D721Med (cell line): ENCODE measurements at regions not wholly inside any gene's neighbourhood (a gene's known extent, or its start where the extent isn't known, plus 50 kb on each side); places are given as distances from the start of the nearest gene placed in this dataset.

ENCODE experiments used
- DNase-seq: peaks from one replicate; pipeline ENCODE4 v3.0.0; 2011; ENCODE audit warnings: low spot score; ENCODE audit not compliant: insufficient read length
- FAIRE-seq: peaks from 2 replicates; lab custom pipeline; 2011; peaks lifted over from hg19 to GRCh38; lab: Jason Lieb, UNC
- TF ChIP-seq, protein P1 (sequence below): IDR thresholded peaks from 2 replicates; pipeline ENCODE4 v1.5.1; 2012; ENCODE audit warnings: mild to moderate bottlenecking, control low read depth; ENCODE audit not compliant: insufficient read depth; ENCODE audit errors: missing control alignments

GRCh38 chr3:13197795-13198194, 124.6 kb upstream of the IQSEC1 start:
- no peak for FAIRE-seq
- TF ChIP-seq, protein P1, sequence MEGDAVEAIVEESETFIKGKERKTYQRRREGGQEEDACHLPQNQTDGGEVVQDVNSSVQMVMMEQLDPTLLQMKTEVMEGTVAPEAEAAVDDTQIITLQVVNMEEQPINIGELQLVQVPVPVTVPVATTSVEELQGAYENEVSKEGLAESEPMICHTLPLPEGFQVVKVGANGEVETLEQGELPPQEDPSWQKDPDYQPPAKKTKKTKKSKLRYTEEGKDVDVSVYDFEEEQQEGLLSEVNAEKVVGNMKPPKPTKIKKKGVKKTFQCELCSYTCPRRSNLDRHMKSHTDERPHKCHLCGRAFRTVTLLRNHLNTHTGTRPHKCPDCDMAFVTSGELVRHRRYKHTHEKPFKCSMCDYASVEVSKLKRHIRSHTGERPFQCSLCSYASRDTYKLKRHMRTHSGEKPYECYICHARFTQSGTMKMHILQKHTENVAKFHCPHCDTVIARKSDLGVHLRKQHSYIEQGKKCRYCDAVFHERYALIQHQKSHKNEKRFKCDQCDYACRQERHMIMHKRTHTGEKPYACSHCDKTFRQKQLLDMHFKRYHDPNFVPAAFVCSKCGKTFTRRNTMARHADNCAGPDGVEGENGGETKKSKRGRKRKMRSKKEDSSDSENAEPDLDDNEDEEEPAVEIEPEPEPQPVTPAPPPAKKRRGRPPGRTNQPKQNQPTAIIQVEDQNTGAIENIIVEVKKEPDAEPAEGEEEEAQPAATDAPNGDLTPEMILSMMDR: no peak
- no peak for DNase-seq

DNA sequence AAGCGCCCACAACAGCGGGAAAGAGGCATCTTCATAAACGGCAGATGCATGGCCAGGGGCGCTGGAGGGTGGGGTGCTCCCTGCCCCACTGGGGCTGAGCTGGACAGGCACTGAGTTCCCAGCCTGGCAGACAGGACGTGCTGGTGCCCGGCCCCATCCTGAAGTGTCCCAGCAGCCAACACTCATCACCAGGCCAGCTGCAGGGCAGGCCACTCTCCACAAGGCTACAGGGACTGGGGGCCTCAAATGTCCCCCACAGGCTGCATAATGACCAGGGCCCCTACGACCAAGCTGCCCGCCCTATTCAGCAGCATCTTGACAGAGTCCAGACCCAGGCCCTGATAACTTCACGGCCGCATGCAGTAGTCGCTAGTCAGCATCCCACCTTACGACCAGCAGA, 124.1 kb upstream of the IQSEC1 start:
- TF ChIP-seq, protein P1: no peak
- no peak for DNase-seq
- FAIRE-seq: no peak

- TF ChIP-seq, protein P1: no peak
- FAIRE-seq (no peak), DNase-seq (no peak)
These were observed 122.1 kb upstream of the IQSEC1 start for GRCh38 chr3:13195374-13195773.

DNA sequence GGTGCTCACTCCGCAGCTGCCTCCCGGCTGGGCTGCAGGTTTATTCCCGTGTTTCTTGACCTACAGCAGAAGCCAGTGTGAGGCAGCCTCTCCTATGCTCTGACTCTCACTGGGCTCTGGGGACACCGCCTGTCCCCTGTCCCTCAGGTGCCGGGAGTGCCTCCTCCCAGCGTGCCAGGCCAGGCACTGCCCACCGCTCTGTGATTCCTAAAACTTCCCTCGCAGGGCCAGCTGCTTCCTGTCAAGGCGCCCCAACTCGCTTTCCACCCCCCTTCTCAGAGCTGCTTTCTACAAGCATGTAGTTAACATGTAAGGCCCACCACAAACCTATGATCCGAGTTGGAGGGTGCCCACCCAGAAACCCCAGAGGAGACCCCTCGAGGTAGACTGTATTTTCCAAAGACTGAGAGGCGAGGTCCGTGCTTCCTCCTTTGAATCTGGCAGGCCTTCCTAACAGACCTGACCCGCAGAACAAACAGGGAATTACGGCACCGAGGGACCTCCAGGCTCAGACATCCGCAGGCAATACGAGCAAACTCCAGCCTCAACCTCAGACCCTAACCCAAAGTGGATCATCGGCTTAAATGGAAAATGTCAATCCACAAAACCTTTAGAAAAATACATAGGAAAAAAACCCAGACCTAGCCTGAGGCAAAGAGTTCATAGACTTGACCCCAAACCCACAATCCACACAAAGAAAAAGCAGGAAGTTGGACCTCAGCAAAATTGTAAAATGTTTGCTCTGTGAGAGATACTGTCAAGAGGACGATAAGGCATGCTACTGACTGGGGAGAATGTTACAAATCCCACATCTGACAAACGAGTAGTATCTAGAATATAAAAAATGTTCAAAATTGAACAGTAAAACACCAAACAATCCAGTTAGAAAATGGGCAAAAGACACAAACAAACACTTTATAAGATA, 121.3 kb upstream of the IQSEC1 start:
- TF ChIP-seq, protein P1: no peak
- DNase-seq: no peak
- no peak for FAIRE-seq

DNA sequence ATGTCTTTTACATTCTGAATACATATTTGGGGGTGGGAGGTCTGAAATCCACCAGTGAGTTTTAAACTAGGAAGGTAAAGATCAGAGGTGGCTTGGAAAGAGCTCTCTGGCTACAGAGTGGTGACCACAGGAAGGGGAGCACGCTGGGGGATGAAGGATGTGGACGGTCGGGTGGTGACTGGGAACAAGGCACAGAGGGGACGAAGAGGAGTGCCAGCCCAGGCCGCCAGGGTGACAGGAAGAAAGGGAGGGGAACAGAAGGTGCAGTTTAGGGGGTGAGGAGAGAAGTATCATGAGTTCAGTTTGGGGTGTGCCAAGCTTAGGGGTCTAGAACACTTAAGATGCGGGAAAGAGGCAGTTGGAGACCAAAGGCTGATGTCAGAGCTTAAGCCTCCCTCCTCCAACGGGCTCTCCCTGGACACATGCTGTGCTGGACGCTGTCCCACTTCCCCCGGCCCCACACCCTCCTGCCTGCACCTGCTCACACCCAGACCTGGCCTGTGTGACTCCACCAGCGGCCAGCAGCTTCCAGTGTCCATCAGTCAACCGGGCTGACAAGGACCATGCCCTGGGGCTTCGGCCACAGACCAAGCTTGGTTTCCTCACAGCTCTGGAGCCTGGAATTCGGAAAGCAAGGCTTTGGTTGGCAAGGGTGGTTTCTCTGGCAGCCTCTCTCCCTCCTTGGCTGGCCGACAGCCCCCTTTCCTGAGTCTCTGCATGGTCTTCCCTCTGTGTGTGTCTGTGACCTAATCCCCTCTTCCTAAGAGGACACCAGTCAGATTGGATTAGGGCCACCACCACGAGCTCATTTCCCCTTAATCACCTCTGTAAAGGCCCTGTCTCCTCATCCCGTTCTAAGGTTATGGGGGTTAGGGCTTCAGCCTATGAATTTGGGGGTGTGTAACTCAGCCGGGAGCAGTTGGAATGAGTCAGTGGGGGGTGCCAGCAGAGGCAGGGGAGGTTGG, 120.4 kb upstream of the IQSEC1 start:
- DNase-seq (peak; percentile 68), FAIRE-seq (no peak)
- TF ChIP-seq, protein P1: no peak

GRCh38 chr3:13192471-13193213, 119.4 kb upstream of the IQSEC1 start:
- DNase-seq (no peak), FAIRE-seq (no peak)
- TF ChIP-seq, protein P1: no peak
